Sigmoid colon (tissue), 6 donors: ENCODE measurements at regions not wholly inside any gene's neighbourhood (a gene's known extent, or its start where the extent isn't known, plus 50 kb on each side); places are given as distances from the start of the nearest gene placed in this dataset.

Experiments
- DNase-seq: peaks from one replicate; pipeline ENCODE4 v3.0.0-alpha.2; 2019
- H3K27ac ChIP-seq, 4 donors: fragments of 200-600 bp; sonication (generic); one replicate each; pipeline ENCODE4 v1.5.1; 2016 to 2019; ENCODE audit warnings: mild to moderate bottlenecking in 1 of 4
- H3K27me3 ChIP-seq, 3 donors: fragments of 200-600 bp; sonication (generic); one replicate each; pipeline ENCODE4 v1.5.1; 2019; ENCODE audit warnings: mild to moderate bottlenecking in 1 of 3
- H3K36me3 ChIP-seq, 4 donors: fragments of 200-600 bp; sonication (generic); one replicate each; pipeline ENCODE4 v1.5.1; 2016 to 2019
- H3K4me1 ChIP-seq, 4 donors: fragments of 200-600 bp; sonication (generic); one replicate each; pipeline ENCODE4 v1.5.1; 2017 to 2019
- H3K4me3 ChIP-seq, 4 donors: fragments of 200-600 bp; sonication (generic); one replicate each; pipeline ENCODE4 v1.5.1; 2017 to 2019; ENCODE audit warnings: mild to moderate bottlenecking in 2 of 4, moderate library complexity in 1 of 4
- H3K9me3 ChIP-seq, 4 donors: fragments of 200-600 bp in 3 of 4; sonication (generic) in 3 of 4; one replicate each; pipeline versions ENCODE4 v1.5.1 to v1.6.1; 2013 to 2019
- CTCF ChIP-seq, 4 experiments: fragments of 450-650 bp in 3 of 4; fragments of 200-600 bp in 1 of 4; IDR thresholded peaks; one replicate each; pipeline ENCODE4 v1.5.1; 2016 to 2019; ENCODE audit warnings: antibody characterized with exemption in 4 of 4, mild to moderate bottlenecking in 3 of 4, moderate library complexity in 2 of 4
- EP300 ChIP-seq, 4 donors: sonication (generic); formaldehyde crosslinking; IDR thresholded peaks; one replicate each; pipeline ENCODE4 v1.6.1; 2017; ENCODE audit warnings: antibody characterized with exemption in 4 of 4
- POLR2A ChIP-seq, 2 donors: fragments of 450-650 bp; IDR thresholded peaks; one replicate each; pipeline ENCODE4 v1.6.1; 2016; ENCODE audit warnings: antibody characterized with exemption in 2 of 2, mild to moderate bottlenecking in 2 of 2, moderate library complexity in 2 of 2
- POLR2AphosphoS5 ChIP-seq, 4 donors: sonication (generic); formaldehyde crosslinking; IDR thresholded peaks; one replicate each; pipeline ENCODE4 v1.6.1; 2017; ENCODE audit warnings: antibody characterized with exemption in 4 of 4
- WGBS, 2 donors: extraction: QIAGEN DNeasy Blood & Tissue Kit; methylation state at CpG; one replicate each; pipeline ENCODE4 v1.1.7; 2013; 5-methylcytosine and 5-hydroxymethylcytosine counted together
- intact Hi-C: fragments of 100-400 bp; cut with DNase I; formaldehyde crosslinking; loops from one replicate; pipeline ENCODE4 v1.15.1; 2023
- donor health status: healthy with polysubstance abuse.
- donor health status: healthy.

GRCh38 chr2:239821694-239822075 is 203.5 kb downstream of the NDUFA10 start:
- Histone ChIP-seq H3K9me3 (no peaks in the 10 kb centered on the region), H3K4me3 (no peak overlapping the region), H3K36me3 (no peaks in the 10 kb centered on the region), H3K27ac (no peak overlapping the region), H3K27me3 (no peaks in the 10 kb centered on the region), H3K4me1 (peaks cover 0 to under 1% (median 0%) of the 10 kb centered on the region in 4 donors)
- no peak for DNase-seq
- intact Hi-C loops: no loop called here
- no peak for TF ChIP-seq EP300 (IDR thresholded peaks at IDR 0.05)
- TF ChIP-seq POLR2AphosphoS5 (IDR thresholded peaks at IDR 0.05): no peak
- no peak for TF ChIP-seq POLR2A (IDR thresholded peaks at IDR 0.05)
- TF ChIP-seq CTCF (IDR thresholded peaks at IDR 0.05): no peak
- WGBS, 2 donors: 73 to 86% methylated on average over 4 of the region's 4 CpGs

- H3K36me3 ChIP-seq: no peaks in the 10 kb centered on the region
- TF ChIP-seq CTCF (IDR thresholded peaks at IDR 0.05): no peak
- TF ChIP-seq POLR2A (IDR thresholded peaks at IDR 0.05): no peak
- no peak for TF ChIP-seq POLR2AphosphoS5 (IDR thresholded peaks at IDR 0.05)
- no peak for TF ChIP-seq EP300 (IDR thresholded peaks at IDR 0.05)
- no peak overlapping the region for H3K27ac ChIP-seq
- no peak overlapping the region for H3K4me3 ChIP-seq
- H3K27me3 ChIP-seq: no peaks in the 10 kb centered on the region
- no peaks in the 10 kb centered on the region for H3K4me1 ChIP-seq
- WGBS, 2 donors: 56 to 75% methylated on average over 16 of the region's 16 CpGs
- DNase-seq: peak; percentile 68
- H3K9me3 ChIP-seq: no peaks in the 10 kb centered on the region
- intact Hi-C loops: no loop called here
Measured at GRCh38 chr2:239820836-239821693, 204.1 kb downstream of the NDUFA10 start.

GRCh38 chr2:239819974-239820555 is 205.1 kb downstream of the NDUFA10 start:
- no peaks in the 10 kb centered on the region for H3K36me3 ChIP-seq
- intact Hi-C loops: loop anchor here (10.0 kb wide), 5 partner anchors 165 to 745 kb away; partner anchors contain the start of gene HDAC4
- H3K27ac ChIP-seq: no peak overlapping the region

More at GRCh38 chr2:239819974-239820555, 205.1 kb downstream of the NDUFA10 start:
- DNase-seq: peak; percentile 61
- Histone ChIP-seq H3K9me3 (no peaks in the 10 kb centered on the region), H3K4me3 (no peak overlapping the region), H3K4me1 (peaks cover 0 to 9% (median 8%) of the 10 kb centered on the region in 4 donors), H3K27me3 (no peaks in the 10 kb centered on the region)
- 64 to 80% methylated on average over 17 of the region's 17 CpGs for WGBS, 2 donors
- TF ChIP-seq POLR2A (IDR thresholded peaks at IDR 0.05) (no peak), POLR2AphosphoS5 (IDR thresholded peaks at IDR 0.05) (no peak), EP300 (IDR thresholded peaks at IDR 0.05) (no peak), CTCF (IDR thresholded peaks at IDR 0.05) (no peak)
